ENCODE measurements at regions not wholly inside any gene's neighbourhood (a gene's known extent, or its start where the extent isn't known, plus 50 kb on each side); places are given as distances from the start of the nearest gene placed in this dataset.

DNA sequence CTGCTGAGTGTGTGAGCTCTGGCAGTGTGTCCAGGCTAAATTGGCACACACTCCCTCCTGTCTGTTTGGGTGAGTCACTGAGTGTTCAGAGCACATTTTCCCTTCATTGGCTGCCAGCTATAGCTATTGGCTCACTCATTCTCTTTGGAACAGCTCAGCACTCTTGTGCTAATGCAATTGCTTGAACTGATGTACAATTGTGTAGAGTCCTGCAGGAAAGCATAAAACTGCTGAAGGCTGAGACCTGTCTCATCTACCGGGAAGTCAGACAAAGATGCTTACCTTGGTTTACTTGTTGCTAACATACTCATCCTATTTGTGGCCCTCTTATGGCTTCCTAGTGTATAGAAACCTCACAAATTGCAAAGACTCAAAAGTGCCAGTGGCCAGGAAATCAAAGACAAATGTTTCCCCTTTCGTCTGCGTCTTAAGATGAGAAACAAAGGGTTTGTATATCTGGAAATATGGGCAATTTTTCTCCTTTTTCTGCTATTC, 351.0 kb downstream of the BCKDHB start:
- no peaks in the 10 kb centered on the region for H3K27me3 ChIP-seq
- H3K4me2 ChIP-seq, result peak overlapping the region in 1 of 11 experiments; percentile 32; a peak in 1 of 22 replicates
- no peak for TF ChIP-seq Cebpa-rat (IDR thresholded peaks at IDR 0.05)
- no peaks in the 10 kb centered on the region for H3K36me3 ChIP-seq
- peaks cover 0 to 30% (median 0%) of the 10 kb centered on the region in 10 experiments; a peak in 7 of 20 replicates for H3K4me1 ChIP-seq
- no peaks in the 10 kb centered on the region for H3K9me3 ChIP-seq (replicated peaks in 1 of 11)
- H3K27ac ChIP-seq, result no peak overlapping the region
- H3K4me3 ChIP-seq, result no peak overlapping the region
- no peak overlapping the region for H3K9ac ChIP-seq
- H4K20me1 ChIP-seq, result no peaks in the 10 kb centered on the region

DNA sequence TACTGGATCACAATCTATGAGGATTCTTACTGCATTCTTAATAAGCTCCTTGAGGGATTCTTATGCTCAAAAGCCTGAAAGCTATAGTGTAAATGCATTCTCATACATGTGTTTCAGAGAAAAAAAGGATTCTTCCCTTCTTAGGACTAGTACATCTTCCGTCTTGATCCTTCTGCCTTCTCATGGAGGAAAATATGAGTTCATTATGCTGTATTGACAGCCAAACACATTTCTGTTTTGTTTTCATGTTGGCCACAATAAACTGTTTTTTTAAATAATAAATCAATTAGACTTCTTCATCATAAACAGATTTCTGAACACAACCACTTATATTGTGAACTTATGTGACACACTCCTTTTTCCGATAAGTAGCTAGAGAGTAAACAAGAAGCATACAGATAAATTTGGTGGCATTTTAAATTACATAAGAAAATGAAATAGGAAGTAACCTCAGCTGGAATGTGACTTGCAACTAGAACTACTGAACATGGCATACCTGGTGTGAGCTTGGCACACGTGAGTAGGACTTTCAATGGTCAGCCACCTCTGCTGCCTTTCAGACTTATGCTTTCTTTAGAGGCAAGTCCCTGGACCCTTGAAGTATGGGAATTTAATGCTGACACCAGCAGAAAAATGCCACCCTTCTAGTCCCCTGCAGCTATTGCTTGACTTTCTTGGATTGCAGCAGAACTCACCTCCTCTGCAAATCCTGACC, 350.4 kb downstream of the BCKDHB start:
- H4K20me1 ChIP-seq, result no peaks in the 10 kb centered on the region
- H3K4me3 ChIP-seq, result no peak overlapping the region
- H3K27ac ChIP-seq, result no peak overlapping the region
- no peaks in the 10 kb centered on the region for H3K9me3 ChIP-seq (replicated peaks in 1 of 11)
- no peak for TF ChIP-seq Cebpa-rat (IDR thresholded peaks at IDR 0.05)
- no peaks in the 10 kb centered on the region for H3K36me3 ChIP-seq
- no peak overlapping the region for H3K9ac ChIP-seq
- H3K4me1 ChIP-seq, result peaks cover 0 to 30% (median 0%) of the 10 kb centered on the region in 10 experiments; a peak in 7 of 20 replicates
- H3K27me3 ChIP-seq, result no peaks in the 10 kb centered on the region
- peak overlapping the region in 1 of 11 experiments; percentile 32; a peak in 1 of 22 replicates for H3K4me2 ChIP-seq

DNA sequence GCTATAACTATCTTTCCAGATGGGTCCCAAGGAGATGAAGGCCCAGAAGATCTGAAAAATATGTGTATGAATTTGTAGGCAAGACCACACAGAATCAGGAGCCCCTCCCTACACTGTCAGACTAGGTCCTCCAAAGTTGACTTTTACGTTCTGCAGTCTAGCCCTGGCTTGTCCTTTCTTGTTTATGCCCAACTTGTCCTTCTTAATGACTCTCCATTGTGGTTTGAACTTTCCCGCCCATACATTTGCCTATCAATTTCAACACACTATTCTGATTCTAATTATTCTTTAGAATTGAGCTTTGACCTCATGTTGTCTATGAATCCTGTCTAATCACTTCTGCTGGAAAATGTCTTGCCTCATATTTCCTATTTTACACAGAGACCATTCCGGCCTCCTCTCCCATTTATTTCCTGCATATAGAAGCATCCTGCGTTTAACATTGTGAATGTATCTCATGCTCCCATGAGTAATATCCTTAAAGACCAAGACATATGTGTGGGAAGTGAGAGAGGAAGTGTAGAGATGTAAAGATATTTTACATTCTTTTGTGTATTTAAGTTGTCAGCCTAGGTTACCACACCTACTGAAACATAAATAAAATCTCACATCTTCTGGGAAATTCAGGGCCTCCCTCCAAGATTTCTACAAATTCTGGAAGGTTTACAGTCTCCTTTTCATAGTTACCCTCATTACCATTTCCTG, 348.3 kb downstream of the BCKDHB start:
- H3K27ac ChIP-seq, result peak overlapping the region in 3 of 11 experiments; percentile 26 to 57 (median 33); a peak in 4 of 22 replicates
- H3K4me2 ChIP-seq, result peak overlapping the region in 4 of 11 experiments; percentile 11 to 69 (median 54); a peak in 7 of 22 replicates
- no peaks in the 10 kb centered on the region for H3K27me3 ChIP-seq
- H3K4me3 ChIP-seq, result no peak overlapping the region
- peaks cover 0 to 37% (median 5%) of the 10 kb centered on the region in 10 experiments; a peak in 9 of 20 replicates for H3K4me1 ChIP-seq
- no peak for TF ChIP-seq Cebpa-rat (IDR thresholded peaks at IDR 0.05)
- no peaks in the 10 kb centered on the region for H4K20me1 ChIP-seq
- no peak overlapping the region for H3K9ac ChIP-seq
- no peaks in the 10 kb centered on the region for H3K9me3 ChIP-seq (replicated peaks in 1 of 11)
- H3K36me3 ChIP-seq, result no peaks in the 10 kb centered on the region

DNA sequence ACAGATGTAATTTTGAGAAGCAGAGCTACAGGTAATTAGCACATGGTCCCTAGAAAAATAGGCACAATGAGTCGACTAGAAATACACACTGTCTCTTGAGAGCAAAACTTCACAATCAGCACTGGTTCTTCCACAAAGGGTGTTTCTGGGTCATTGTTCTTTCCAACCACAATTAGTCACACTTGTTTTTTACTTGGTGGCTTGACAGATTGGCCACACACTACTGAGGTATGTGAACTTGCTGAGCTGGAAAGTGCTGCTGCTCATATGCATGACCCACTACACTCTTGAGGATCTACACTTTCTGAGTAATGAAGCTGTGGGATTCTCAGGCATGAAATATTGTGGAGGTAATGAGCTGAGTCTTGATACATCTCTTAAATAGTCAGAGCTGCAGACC, 347.7 kb downstream of the BCKDHB start:
- Histone ChIP-seq H3K27ac (peak overlapping the region in 3 of 11 experiments; percentile 26 to 57 (median 33); a peak in 4 of 22 replicates), H3K9me3 (replicated peaks in 1 of 11) (no peaks in the 10 kb centered on the region), H4K20me1 (no peaks in the 10 kb centered on the region), H3K4me3 (no peak overlapping the region), H3K36me3 (no peaks in the 10 kb centered on the region), H3K4me2 (peak overlapping the region in 5 of 11 experiments; percentile 11 to 69 (median 47); a peak in 8 of 22 replicates), H3K9ac (no peak overlapping the region), H3K27me3 (no peaks in the 10 kb centered on the region), H3K4me1 (peaks cover 0 to 42% (median 6%) of the 10 kb centered on the region in 10 experiments; a peak in 9 of 20 replicates)
- no peak for TF ChIP-seq Cebpa-rat (IDR thresholded peaks at IDR 0.05)

DNA sequence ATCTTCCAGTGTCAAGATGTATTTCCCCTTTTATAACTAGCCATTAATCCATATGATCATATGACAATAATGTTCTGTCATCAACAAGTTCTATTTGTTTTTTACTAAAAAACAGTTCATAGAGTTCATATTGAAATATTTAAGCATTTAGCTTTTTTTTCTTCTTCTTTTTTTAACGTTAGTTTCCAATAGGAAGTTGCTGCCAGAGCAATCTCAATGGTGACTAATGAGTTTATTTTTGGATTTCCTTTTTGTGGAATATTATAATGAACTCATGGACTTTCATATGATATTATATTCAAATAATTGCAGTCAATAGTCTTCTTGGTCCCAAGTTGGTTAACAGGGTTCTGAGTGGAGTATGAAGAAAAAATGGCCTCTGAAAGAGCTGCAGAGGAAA, 343.3 kb downstream of the BCKDHB start:
- no peak for TF ChIP-seq Cebpa-rat (IDR thresholded peaks at IDR 0.05)
- Histone ChIP-seq H3K4me2 (peak overlapping the region in 4 of 11 experiments; percentile 35 to 47 (median 42); a peak in 8 of 22 replicates), H3K27ac (0 out of 22 replicates have a peak overlapping the region, but pooled peaks of 1 of the 11 experiments have one; percentile 25)

DNA sequence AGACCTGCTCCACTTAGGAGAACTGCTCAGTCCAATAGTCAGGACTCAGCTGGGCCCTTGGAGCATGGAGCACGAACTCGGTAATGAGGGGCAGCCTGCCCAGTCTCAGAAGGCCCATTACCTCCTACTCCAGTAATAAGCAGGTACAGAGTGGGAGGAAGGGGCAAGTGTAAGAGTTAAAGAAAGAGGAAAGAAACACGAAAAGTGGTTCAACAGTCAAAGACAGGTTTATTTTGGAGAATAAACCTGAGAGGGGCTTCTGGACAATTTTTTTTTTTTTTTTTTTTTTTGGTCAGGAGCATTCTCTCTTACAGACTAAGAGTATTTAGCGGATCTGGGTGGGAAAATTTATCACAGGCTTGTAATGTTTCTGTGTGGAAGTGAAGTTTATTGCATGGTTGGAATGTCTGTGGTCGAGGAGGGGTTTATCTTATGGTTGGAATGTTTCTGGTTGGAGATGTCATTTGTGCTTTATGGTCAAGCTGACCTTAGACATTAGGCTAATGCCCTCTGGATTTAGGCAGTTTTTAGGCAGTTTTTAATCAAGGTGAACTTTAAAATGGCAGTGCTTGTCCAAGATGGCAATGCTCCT, 340.1 kb downstream of the BCKDHB start:
- Histone ChIP-seq H3K4me3 (no peak overlapping the region), H3K27ac (no peak overlapping the region), H4K20me1 (no peaks in the 10 kb centered on the region), H3K4me1 (peaks cover 0 to 19% (median 5%) of the 10 kb centered on the region in 10 experiments; a peak in 8 of 20 replicates), H3K9ac (no peak overlapping the region), H3K36me3 (no peaks in the 10 kb centered on the region), H3K9me3 (replicated peaks in 1 of 11) (peaks cover 0 to 4% (median 0%) of the 10 kb centered on the region in 11 experiments; a peak in 1 of 22 replicates), H3K27me3 (no peaks in the 10 kb centered on the region), H3K4me2 (no peak overlapping the region)
- no peak for TF ChIP-seq Cebpa-rat (IDR thresholded peaks at IDR 0.05)

More for the DNA sequence above, 343.3 kb downstream of the BCKDHB start:
- Histone ChIP-seq H3K4me1 (peaks cover 0 to 37% (median 6%) of the 10 kb centered on the region in 10 experiments; a peak in 9 of 20 replicates), H3K27me3 (no peaks in the 10 kb centered on the region), H3K36me3 (no peaks in the 10 kb centered on the region), H3K4me3 (no peak overlapping the region), H3K9me3 (replicated peaks in 1 of 11) (peaks cover 0 to 4% (median 0%) of the 10 kb centered on the region in 11 experiments; a peak in 1 of 22 replicates), H3K9ac (no peak overlapping the region), H4K20me1 (no peaks in the 10 kb centered on the region)

DNA sequence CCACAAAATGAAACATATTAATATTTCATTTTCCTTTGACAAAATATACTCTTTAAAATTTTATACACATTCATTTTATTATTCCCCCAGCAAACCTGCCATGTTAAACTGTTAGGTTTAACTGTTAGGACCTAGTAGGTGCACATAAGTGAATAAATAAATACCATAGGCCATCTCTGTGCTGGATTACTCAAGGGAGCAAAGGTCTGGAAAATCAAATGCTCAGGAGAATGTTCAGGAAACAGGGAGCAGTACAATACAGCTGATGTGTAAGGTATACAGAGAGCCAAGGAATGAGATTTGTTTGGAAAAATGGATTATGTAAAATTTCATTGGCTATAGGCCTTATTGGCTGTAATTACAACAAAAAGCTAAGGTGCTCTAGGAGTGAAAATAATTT, 339.3 kb downstream of the BCKDHB start:
- peaks cover 0 to 4% (median 0%) of the 10 kb centered on the region in 11 experiments; a peak in 1 of 22 replicates for H3K9me3 ChIP-seq (replicated peaks in 1 of 11)
- H3K27ac ChIP-seq, result no peak overlapping the region
- H3K36me3 ChIP-seq, result no peaks in the 10 kb centered on the region
- H3K27me3 ChIP-seq, result no peaks in the 10 kb centered on the region
- H3K4me3 ChIP-seq, result no peak overlapping the region
- H3K9ac ChIP-seq, result no peak overlapping the region
- no peaks in the 10 kb centered on the region for H4K20me1 ChIP-seq
- no peak for TF ChIP-seq Cebpa-rat (IDR thresholded peaks at IDR 0.05)
- peaks cover 0 to 19% (median 5%) of the 10 kb centered on the region in 10 experiments; a peak in 8 of 20 replicates for H3K4me1 ChIP-seq
- H3K4me2 ChIP-seq, result no peak overlapping the region

DNA sequence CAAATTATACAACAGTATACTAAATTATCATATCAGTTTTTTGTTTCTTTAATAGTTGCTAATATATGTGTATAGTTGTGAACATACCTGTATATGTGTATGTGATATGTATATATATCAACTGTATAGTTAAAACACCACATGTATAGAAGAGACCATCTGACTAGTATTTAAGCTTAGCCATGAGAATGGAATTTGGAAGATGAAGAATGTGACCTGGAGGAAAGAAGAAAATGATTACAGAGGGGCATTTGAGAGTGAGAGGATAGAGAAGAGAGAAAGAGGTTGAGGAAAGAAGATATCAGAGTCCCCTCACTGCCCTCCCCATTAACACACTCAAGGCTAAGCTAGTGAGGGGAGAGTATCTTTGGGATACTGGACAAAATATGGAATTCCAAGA, 335.9 kb downstream of the BCKDHB start:
- no peak for TF ChIP-seq Cebpa-rat (IDR thresholded peaks at IDR 0.05)
- Histone ChIP-seq H3K9ac (no peak overlapping the region), H3K4me1 (no peaks in the 10 kb centered on the region), H3K9me3 (replicated peaks in 1 of 11) (peaks cover 0 to 4% (median 0%) of the 10 kb centered on the region in 11 experiments; a peak in 1 of 22 replicates), H3K36me3 (no peaks in the 10 kb centered on the region), H3K27me3 (no peaks in the 10 kb centered on the region), H3K4me2 (no peak overlapping the region), H4K20me1 (no peaks in the 10 kb centered on the region), H3K4me3 (no peak overlapping the region), H3K27ac (no peak overlapping the region)

DNA sequence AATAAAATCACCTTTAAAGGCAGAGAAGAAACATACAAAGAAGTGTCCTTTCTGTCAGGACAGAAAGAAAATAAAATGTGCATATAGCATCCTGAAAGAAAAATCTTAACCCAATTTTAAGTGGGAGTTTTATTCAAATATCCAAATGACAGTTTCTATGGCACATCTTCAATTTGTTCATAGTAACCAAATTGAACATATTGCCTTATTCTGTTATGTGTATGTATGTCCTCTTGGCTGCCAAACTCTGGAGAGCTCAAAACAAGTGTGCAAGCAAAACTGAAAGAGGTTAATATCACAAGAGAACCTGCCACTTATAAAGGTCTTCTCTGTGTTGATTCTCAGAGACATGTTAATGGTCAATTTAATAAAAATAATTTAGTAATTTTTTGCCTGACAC, 334.7 kb downstream of the BCKDHB start:
- Histone ChIP-seq H4K20me1 (no peaks in the 10 kb centered on the region), H3K4me2 (no peak overlapping the region), H3K27me3 (no peaks in the 10 kb centered on the region), H3K9me3 (replicated peaks in 1 of 11) (peaks cover 0 to 1% (median 0%) of the 10 kb centered on the region in 11 experiments; a peak in 1 of 22 replicates), H3K9ac (no peak overlapping the region), H3K4me1 (no peaks in the 10 kb centered on the region), H3K27ac (no peak overlapping the region), H3K36me3 (no peaks in the 10 kb centered on the region), H3K4me3 (no peak overlapping the region)
- no peak for TF ChIP-seq Cebpa-rat (IDR thresholded peaks at IDR 0.05)
